NT2/D1 (cell line): ENCODE measurements at regions not wholly inside any gene's neighbourhood (a gene's known extent, or its start where the extent isn't known, plus 50 kb on each side); places are given as distances from the start of the nearest gene placed in this dataset.

ENCODE experiments used
- YY1 ChIP-seq: IDR thresholded peaks from 2 replicates; pipeline ENCODE4 v1.6.1; 2011; ENCODE audit not compliant: insufficient read length, insufficient read depth
- ZNF274 ChIP-seq: IDR thresholded peaks from 2 replicates; pipeline ENCODE4 v1.6.1; 2011; ENCODE audit warnings: mild to moderate bottlenecking, low read depth, low read length

- TF ChIP-seq ZNF274 (no peak), YY1 (no peak)
These were observed 1975.3 kb upstream of the CDH6 start for GRCh38 chr5:29218138-29218537.
